ENCODE measurements at regions not wholly inside any gene's neighbourhood (a gene's known extent, or its start where the extent isn't known, plus 50 kb on each side); places are given as distances from the start of the nearest gene placed in this dataset.

GRCh38 chr5:107248066-107248695 is 422.6 kb downstream of the EFNA5 start:
- peak; percentile 51 for TF ChIP-seq CTCF (IDR thresholded peaks at IDR 0.05)
- TF ChIP-seq EZH2 (IDR thresholded peaks at IDR 0.05; ENCODE audit: borderline replicate concordance, insufficient read depth, low read depth, low read length, poor library complexity, severe bottlenecking), result no peak
